Neural crest cell (in vitro differentiated cells): ENCODE measurements at regions not wholly inside any gene's neighbourhood (a gene's known extent, or its start where the extent isn't known, plus 50 kb on each side); places are given as distances from the start of the nearest gene placed in this dataset.

Experiments used
- DNase-seq: peaks from one replicate; pipeline ENCODE4 v3.0.0; 2021; ENCODE audit warnings: low read depth, mixed read lengths, low spot score
- H3K27ac Mint-ChIP-seq: one replicate; pipeline ENCODE4 v1.8.0; 2021; ENCODE audit warnings: mild to moderate bottlenecking, mixed read lengths; ENCODE audit not compliant: unreplicated experiment
- H3K27me3 Mint-ChIP-seq: 2 replicates; pipeline ENCODE4 v1.8.0; 2021; ENCODE audit warnings: low read depth, mild to moderate bottlenecking, mixed read lengths
- H3K36me3 Mint-ChIP-seq: 2 replicates; pipeline ENCODE4 v1.8.0; 2021; ENCODE audit warnings: low read depth, mild to moderate bottlenecking, mixed read lengths
- H3K4me1 Mint-ChIP-seq: 2 replicates; pipeline ENCODE4 v1.8.0; 2021; ENCODE audit warnings: mixed read lengths
- H3K4me3 Mint-ChIP-seq: one replicate; pipeline ENCODE4 v1.8.0; 2021; ENCODE audit warnings: mild to moderate bottlenecking, mixed read lengths
- H3K9me3 Mint-ChIP-seq: 2 replicates; pipeline ENCODE4 v1.8.0; 2021; ENCODE audit warnings: mixed read lengths
- TF ChIP-seq, protein P1 (sequence below): fragments of 200-600 bp; sonication (generic); conservative IDR thresholded peaks from 2 replicates; pipeline ENCODE4 v1.5.0; 2021; ENCODE audit warnings: antibody characterized with exemption, mild to moderate bottlenecking

DNA sequence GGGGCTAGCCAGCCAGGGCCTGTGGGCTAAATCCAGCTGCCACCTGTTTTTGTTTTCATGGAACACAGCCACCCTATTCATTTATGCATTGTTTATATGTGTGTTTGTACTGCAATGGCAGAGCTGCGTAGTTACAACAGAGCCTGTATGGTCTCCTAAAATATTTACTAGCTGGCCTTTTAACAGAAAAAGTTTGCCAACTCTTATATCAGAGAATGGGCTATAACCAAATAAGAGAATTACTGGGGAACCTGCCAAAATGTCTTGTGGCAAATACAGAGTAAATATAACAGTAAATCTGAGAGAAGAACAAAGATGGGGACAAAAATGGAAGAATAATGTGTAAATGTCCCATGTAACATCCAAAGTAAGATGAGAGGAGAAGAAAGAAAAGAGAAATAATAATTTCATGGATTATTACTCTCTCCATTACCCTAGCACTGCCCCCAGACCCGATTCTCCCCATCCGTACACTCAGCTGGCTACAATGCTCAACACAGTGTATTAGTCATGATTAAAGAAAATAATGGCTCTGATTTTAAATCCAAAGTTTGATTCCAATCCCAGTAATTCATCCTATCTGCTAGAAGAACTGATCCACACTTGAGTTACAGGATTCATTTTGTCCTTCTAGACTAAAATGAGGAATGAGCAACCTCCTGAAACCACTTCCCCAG, 249.3 kb downstream of the LRATD1 start:
- Mint-ChIP-seq H3K36me3 (no peaks in the 10 kb centered on the region), H3K4me3 (no peak overlapping the region), H3K9me3 (no peaks in the 10 kb centered on the region), H3K27me3 (no peaks in the 10 kb centered on the region), H3K4me1 (no peaks in the 10 kb centered on the region), H3K27ac (no peak overlapping the region)
- DNase-seq: no peak
- TF ChIP-seq, protein P1, sequence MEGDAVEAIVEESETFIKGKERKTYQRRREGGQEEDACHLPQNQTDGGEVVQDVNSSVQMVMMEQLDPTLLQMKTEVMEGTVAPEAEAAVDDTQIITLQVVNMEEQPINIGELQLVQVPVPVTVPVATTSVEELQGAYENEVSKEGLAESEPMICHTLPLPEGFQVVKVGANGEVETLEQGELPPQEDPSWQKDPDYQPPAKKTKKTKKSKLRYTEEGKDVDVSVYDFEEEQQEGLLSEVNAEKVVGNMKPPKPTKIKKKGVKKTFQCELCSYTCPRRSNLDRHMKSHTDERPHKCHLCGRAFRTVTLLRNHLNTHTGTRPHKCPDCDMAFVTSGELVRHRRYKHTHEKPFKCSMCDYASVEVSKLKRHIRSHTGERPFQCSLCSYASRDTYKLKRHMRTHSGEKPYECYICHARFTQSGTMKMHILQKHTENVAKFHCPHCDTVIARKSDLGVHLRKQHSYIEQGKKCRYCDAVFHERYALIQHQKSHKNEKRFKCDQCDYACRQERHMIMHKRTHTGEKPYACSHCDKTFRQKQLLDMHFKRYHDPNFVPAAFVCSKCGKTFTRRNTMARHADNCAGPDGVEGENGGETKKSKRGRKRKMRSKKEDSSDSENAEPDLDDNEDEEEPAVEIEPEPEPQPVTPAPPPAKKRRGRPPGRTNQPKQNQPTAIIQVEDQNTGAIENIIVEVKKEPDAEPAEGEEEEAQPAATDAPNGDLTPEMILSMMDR: no peak

DNA sequence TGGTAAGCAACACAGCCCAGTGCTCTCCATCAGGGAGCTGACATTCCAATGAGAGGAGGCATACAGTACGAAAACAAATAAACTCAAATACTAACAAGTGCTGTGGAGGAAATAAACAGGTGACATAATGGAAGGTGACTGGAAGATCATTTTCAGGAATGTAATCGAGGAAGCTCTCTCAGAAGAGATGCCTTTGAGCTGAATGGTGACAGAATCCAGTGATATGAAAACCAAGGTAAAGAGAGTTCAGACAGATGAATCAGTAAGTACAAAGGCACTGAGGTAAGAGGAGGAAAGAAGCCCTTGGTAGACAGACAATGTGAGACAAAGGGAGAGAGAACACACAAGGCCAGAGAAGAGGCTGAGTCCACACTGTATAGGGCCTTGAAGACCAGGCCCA, 252.1 kb downstream of the LRATD1 start:
- TF ChIP-seq, protein P1: no peak
- no peak for DNase-seq
- H3K4me3 Mint-ChIP-seq: no peak overlapping the region
- H3K9me3 Mint-ChIP-seq: no peaks in the 10 kb centered on the region
- H3K27me3 Mint-ChIP-seq: no peaks in the 10 kb centered on the region
- H3K36me3 Mint-ChIP-seq: no peaks in the 10 kb centered on the region
- H3K4me1 Mint-ChIP-seq: no peaks in the 10 kb centered on the region
- no peak overlapping the region for H3K27ac Mint-ChIP-seq

DNA sequence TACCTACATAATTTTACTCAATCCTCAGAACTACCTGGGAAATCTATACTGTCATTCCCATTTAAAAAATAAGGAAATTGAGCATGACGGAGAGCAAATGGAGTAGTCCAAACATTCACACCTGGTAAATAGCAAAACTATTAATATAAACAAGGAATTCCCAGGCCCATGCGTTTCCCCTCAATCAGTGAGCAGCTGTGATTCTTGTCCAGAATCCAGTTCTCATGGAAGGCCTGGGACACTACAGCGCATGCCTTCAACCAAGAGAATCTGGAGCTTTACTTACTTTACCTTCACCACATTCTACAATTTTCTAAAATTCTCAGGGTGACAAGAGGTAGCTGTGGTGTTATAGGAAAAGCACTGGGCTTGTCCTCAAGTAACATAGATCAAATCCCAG, 259.0 kb downstream of the LRATD1 start:
- Mint-ChIP-seq H3K27me3 (no peaks in the 10 kb centered on the region), H3K27ac (no peak overlapping the region), H3K9me3 (no peaks in the 10 kb centered on the region), H3K4me1 (no peaks in the 10 kb centered on the region), H3K36me3 (no peaks in the 10 kb centered on the region), H3K4me3 (no peak overlapping the region)
- no peak for DNase-seq
- TF ChIP-seq, protein P1: no peak

- H3K4me1 Mint-ChIP-seq: no peaks in the 10 kb centered on the region
- no peak overlapping the region for H3K27ac Mint-ChIP-seq
- TF ChIP-seq, protein P1: no peak
- no peaks in the 10 kb centered on the region for H3K9me3 Mint-ChIP-seq
- no peak for DNase-seq
- H3K27me3 Mint-ChIP-seq: no peaks in the 10 kb centered on the region
- no peak overlapping the region for H3K4me3 Mint-ChIP-seq
- H3K36me3 Mint-ChIP-seq: no peaks in the 10 kb centered on the region
Observed at GRCh38 chr2:14896330-14897030, 264.0 kb downstream of the LRATD1 start.

DNA sequence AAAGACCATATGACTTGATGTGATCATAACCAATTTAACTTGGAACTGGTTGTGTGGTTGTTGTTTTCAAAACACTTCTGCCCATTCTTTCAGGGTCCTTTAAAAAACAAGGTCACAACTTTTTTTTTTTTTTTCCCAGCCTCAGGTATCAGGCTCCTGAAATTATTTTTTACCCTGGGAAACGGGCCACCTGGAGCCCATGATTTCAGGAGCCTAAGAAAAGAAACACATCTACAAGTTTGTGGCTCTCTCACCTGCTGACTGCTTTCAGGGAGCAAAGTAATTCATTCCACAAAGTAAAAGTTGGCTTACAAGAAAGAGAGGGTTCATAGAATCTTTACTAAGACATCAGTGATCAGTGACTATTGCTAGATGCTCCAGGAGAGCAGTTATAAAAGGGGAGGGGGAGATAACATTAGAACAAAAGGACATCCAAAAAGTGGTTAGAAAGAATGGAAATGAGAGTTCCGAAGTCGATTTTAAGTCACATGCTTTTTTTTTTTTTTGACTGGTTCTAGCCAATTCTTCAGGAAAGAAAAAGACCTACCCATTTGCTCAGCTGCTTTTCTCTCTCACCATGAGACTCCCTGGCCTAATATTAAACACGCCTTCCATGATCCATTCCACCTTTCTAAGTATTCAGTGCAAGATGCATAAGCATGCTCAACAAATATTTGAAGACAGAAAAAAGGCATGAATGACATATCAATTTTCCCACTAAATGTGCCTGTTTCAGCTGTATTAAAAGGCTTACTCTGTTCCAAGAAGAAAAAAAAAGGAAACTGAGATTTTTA, 267.3 kb downstream of the LRATD1 start:
- H3K4me1 Mint-ChIP-seq: no peaks in the 10 kb centered on the region
- H3K9me3 Mint-ChIP-seq: peaks cover 2% of the 10 kb centered on the region
- no peak overlapping the region for H3K4me3 Mint-ChIP-seq

More for the DNA sequence above, 267.3 kb downstream of the LRATD1 start:
- Mint-ChIP-seq H3K27ac (no peak overlapping the region), H3K27me3 (no peaks in the 10 kb centered on the region), H3K36me3 (no peaks in the 10 kb centered on the region)
- TF ChIP-seq, protein P1: no peak
- DNase-seq: no peak
